ENCODE measurements at regions not wholly inside any gene's neighbourhood (a gene's known extent, or its start where the extent isn't known, plus 50 kb on each side); places are given as distances from the start of the nearest gene placed in this dataset.

DNA sequence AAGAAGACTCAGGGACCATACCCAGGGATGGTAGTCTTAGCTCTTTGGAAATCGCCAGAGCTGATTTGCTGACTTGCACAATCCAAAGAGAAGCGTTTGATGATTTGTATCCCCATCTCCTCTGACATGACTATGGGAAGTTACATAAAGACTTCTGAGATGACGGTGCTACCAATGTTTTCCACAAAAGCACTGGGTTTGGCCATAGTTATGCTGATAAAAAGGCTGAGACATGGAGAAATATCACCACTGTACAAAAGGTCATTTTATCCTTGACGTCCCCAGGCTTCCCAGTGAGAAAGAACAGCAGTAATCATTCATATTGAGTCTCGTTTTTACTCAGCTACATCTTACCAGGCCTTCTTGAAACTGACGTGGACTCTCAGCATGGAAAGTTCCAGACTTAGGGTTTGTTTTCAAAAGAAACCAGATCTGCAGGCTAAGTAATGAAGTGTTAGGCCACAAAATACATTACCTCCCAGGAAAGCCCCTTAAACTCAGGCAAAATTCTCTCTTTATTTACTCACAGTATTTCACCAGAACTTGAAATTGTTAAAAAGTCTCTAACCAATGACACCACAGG, 370.3 kb upstream of the JARID2 start:
- TF ChIP-seq, protein P1, sequence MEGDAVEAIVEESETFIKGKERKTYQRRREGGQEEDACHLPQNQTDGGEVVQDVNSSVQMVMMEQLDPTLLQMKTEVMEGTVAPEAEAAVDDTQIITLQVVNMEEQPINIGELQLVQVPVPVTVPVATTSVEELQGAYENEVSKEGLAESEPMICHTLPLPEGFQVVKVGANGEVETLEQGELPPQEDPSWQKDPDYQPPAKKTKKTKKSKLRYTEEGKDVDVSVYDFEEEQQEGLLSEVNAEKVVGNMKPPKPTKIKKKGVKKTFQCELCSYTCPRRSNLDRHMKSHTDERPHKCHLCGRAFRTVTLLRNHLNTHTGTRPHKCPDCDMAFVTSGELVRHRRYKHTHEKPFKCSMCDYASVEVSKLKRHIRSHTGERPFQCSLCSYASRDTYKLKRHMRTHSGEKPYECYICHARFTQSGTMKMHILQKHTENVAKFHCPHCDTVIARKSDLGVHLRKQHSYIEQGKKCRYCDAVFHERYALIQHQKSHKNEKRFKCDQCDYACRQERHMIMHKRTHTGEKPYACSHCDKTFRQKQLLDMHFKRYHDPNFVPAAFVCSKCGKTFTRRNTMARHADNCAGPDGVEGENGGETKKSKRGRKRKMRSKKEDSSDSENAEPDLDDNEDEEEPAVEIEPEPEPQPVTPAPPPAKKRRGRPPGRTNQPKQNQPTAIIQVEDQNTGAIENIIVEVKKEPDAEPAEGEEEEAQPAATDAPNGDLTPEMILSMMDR (IDR thresholded peaks at IDR 0.05; ENCODE audit: unreplicated experiment): no peak
- Mint-ChIP-seq H3K4me3 (no peak overlapping the region), H3K27me3 (ENCODE audit: low read depth) (peaks cover 2% of the 10 kb centered on the region), H3K4me1 (peaks cover 3% of the 10 kb centered on the region), H3K27ac (no peak overlapping the region), H3K9me3 (no peaks in the 10 kb centered on the region), H3K36me3 (no peaks in the 10 kb centered on the region)
- DNase-seq (ENCODE audit: low spot score in 2 of 2, unreplicated experiment in 2 of 2): no peak

DNA sequence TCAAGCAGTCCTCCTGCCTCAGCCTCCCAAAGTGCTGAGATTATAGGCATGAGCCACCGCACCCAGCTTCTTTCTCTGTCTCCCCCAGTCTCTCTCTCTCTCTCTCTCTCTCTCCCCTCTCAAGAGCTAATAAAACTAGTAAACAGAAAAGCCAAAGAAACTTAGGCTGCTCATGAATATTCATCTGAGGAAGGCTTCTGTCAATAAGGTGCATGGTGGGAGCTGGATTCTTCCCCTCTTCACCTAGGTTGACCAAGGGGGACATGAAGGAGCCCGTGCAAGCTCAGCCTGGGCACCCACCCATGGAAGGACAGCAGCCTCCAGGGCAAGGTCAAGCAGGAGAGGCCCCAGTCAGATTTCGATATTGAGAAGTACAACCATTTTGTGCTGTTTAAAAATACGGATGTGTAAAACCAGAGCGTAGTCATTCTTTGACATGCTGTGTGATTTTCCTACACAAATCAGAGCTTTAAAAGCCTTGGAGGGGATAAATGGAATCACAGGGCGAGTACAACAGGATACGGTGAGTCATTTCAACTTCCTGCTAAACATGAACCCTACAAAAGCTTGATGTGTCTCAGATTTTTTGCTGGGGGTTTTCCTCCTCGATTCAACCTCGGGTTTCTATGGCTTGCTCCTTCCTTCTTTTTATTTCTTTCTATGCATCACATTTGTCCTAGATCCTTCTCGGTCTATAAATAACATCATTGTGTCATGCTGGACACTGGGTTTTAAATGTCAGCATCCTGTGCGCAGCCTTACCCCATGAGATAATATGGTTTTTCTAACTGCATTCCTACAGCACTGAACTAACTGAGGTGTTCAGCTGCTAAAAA, 368.9 kb upstream of the JARID2 start:
- H3K4me3 Mint-ChIP-seq: no peak overlapping the region

DNA sequence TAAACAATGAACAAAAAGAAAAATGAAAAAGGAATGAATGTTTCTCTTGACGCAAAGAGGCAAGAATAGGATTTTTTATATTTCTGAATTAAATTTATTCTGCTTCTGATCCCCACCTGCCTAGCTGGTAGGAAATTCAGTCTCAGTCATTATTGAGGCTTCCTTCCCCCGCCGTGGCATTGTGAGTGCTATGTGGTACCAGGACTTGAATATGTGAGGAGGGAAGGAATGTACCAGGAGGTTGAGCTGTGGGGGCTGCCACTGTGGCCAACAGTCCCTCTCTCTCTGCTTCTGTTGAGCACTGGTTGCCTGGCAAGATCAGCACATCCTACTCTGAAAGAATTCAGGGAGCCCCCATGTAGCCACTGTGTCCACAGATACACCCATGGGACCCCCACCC, 368.1 kb upstream of the JARID2 start:
- H3K4me1 Mint-ChIP-seq: peaks cover 13% of the 10 kb centered on the region
- H3K4me3 Mint-ChIP-seq: no peak overlapping the region
- H3K27ac Mint-ChIP-seq: no peak overlapping the region
- H3K36me3 Mint-ChIP-seq: no peaks in the 10 kb centered on the region
- H3K27me3 Mint-ChIP-seq (ENCODE audit: low read depth): no peaks in the 10 kb centered on the region
- H3K9me3 Mint-ChIP-seq: no peaks in the 10 kb centered on the region
- no peak for DNase-seq (ENCODE audit: low spot score in 2 of 2, unreplicated experiment in 2 of 2)
- TF ChIP-seq, protein P1 (IDR thresholded peaks at IDR 0.05; ENCODE audit: unreplicated experiment): no peak

More for the DNA sequence above, 368.9 kb upstream of the JARID2 start:
- TF ChIP-seq, protein P1 (IDR thresholded peaks at IDR 0.05; ENCODE audit: unreplicated experiment): no peak
- no peak for DNase-seq (ENCODE audit: low spot score in 2 of 2, unreplicated experiment in 2 of 2)
- no peaks in the 10 kb centered on the region for H3K9me3 Mint-ChIP-seq
- H3K4me1 Mint-ChIP-seq: peaks cover 7% of the 10 kb centered on the region
- no peaks in the 10 kb centered on the region for H3K36me3 Mint-ChIP-seq
- no peak overlapping the region for H3K27ac Mint-ChIP-seq
- H3K27me3 Mint-ChIP-seq (ENCODE audit: low read depth): peaks cover 2% of the 10 kb centered on the region

DNA sequence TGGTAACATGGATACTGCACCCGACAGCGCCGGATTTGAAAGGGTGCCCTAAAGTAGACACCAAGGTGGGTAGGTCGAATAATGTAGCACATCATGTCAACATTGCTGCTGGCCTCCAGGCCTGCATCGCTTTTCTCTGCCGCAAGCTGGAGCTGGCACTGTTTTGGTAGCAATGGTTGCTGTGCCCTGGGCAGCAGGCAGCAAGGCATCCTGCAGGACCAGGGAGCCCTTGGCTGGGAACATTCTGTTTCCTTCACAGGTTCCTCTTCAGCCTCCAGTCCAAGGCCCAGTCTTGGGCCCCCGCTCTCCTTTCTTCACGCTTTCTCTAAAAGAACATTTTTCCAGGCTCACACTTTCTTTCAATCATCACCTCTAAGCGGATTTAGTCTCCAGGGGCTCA, 365.8 kb upstream of the JARID2 start:
- Mint-ChIP-seq H3K27ac (no peak overlapping the region), H3K9me3 (no peaks in the 10 kb centered on the region), H3K36me3 (no peaks in the 10 kb centered on the region), H3K27me3 (ENCODE audit: low read depth) (no peaks in the 10 kb centered on the region), H3K4me3 (no peak overlapping the region), H3K4me1 (peaks cover 24% of the 10 kb centered on the region)
- TF ChIP-seq, protein P1 (IDR thresholded peaks at IDR 0.05; ENCODE audit: unreplicated experiment): no peak
- DNase-seq (ENCODE audit: low spot score in 2 of 2, unreplicated experiment in 2 of 2): no peak

DNA sequence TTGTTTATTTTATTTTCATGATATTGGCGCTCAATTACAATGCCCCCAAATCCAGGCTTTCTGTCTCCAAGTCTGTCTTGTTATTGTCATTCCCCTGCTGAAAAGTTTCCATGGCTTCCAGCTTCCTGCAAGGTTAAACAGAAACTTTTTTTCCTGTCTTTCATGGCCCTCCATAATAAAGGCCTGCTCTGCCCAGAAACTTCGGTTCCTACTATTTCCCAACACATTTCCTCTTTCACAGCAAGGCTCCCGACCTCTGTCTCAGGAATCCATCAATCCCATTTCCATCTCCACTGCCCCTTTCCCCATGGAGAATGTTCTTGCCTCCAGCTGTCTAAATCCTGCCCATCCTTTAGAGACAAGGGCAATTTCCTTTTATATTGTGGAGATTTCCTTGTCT, 365.2 kb upstream of the JARID2 start:
- H3K36me3 Mint-ChIP-seq: no peaks in the 10 kb centered on the region

More for the DNA sequence above, 365.2 kb upstream of the JARID2 start:
- no peaks in the 10 kb centered on the region for H3K9me3 Mint-ChIP-seq
- H3K4me1 Mint-ChIP-seq: peaks cover 24% of the 10 kb centered on the region
- TF ChIP-seq, protein P1 (IDR thresholded peaks at IDR 0.05; ENCODE audit: unreplicated experiment): no peak
- no peak overlapping the region for H3K27ac Mint-ChIP-seq
- no peaks in the 10 kb centered on the region for H3K27me3 Mint-ChIP-seq (ENCODE audit: low read depth)
- no peak for DNase-seq (ENCODE audit: low spot score in 2 of 2, unreplicated experiment in 2 of 2)
- no peak overlapping the region for H3K4me3 Mint-ChIP-seq
